HUES6 (cell line): ENCODE measurements at regions not wholly inside any gene's neighbourhood (a gene's known extent, or its start where the extent isn't known, plus 50 kb on each side); places are given as distances from the start of the nearest gene placed in this dataset.

Experiments
- H3K27ac ChIP-seq: 2 replicates; pipeline ENCODE4 v1.7.0; 2013; ENCODE audit warnings: low read depth, mild to moderate bottlenecking, low read length, inconsistent platforms
- H3K27me3 ChIP-seq: 2 replicates; pipeline ENCODE4 v1.6.1; 2013; ENCODE audit warnings: low read length; ENCODE audit not compliant: control insufficient read depth, insufficient read depth
- H3K36me3 ChIP-seq: 2 replicates; pipeline ENCODE4 v1.6.1; 2013; ENCODE audit warnings: low read length; ENCODE audit not compliant: control insufficient read depth, insufficient read depth
- H3K4me1 ChIP-seq: 2 replicates; pipeline ENCODE4 v1.6.1; 2013; ENCODE audit warnings: low read length; ENCODE audit not compliant: control insufficient read depth, insufficient read depth
- H3K4me3 ChIP-seq: 2 replicates; pipeline ENCODE4 v1.5.1; 2013; ENCODE audit warnings: low read depth, low read length
- H3K9ac ChIP-seq: one replicate; pipeline ENCODE4 v1.6.1; 2013; ENCODE audit warnings: mild to moderate bottlenecking, low read length
- H3K9me3 ChIP-seq: 2 replicates; pipeline ENCODE4 v1.6.1; 2013; ENCODE audit warnings: low read depth, low read length; ENCODE audit not compliant: control insufficient read depth, insufficient read depth

GRCh38 chr1:81111818-81112217 lies 688.9 kb upstream of the ADGRL2 start:
- no peak overlapping the region for H3K27ac ChIP-seq
- no peaks in the 10 kb centered on the region for H3K36me3 ChIP-seq
- no peak overlapping the region for H3K9ac ChIP-seq
- H3K4me1 ChIP-seq = peaks cover 19% of the 10 kb centered on the region
- no peak overlapping the region for H3K4me3 ChIP-seq
- no peaks in the 10 kb centered on the region for H3K27me3 ChIP-seq
- H3K9me3 ChIP-seq = no peaks in the 10 kb centered on the region

GRCh38 chr1:81109038-81109437 lies 691.7 kb upstream of the ADGRL2 start:
- Histone ChIP-seq H3K4me3 (no peak overlapping the region), H3K9ac (no peak overlapping the region), H3K36me3 (no peaks in the 10 kb centered on the region), H3K4me1 (peaks cover 2% of the 10 kb centered on the region; the same call in 1 of the 2 replicates), H3K27ac (no peak overlapping the region), H3K9me3 (no peaks in the 10 kb centered on the region), H3K27me3 (no peaks in the 10 kb centered on the region)

- Histone ChIP-seq H3K9ac (no peak overlapping the region), H3K27ac (no peak overlapping the region), H3K9me3 (no peaks in the 10 kb centered on the region), H3K4me1 (no peaks in the 10 kb centered on the region), H3K27me3 (no peaks in the 10 kb centered on the region), H3K36me3 (no peaks in the 10 kb centered on the region), H3K4me3 (no peak overlapping the region)
Observed at GRCh38 chr1:81097860-81098259, 702.9 kb upstream of the ADGRL2 start.

GRCh38 chr1:81073580-81073979 lies 727.2 kb upstream of the ADGRL2 start:
- no peaks in the 10 kb centered on the region for H3K9me3 ChIP-seq
- no peak overlapping the region for H3K4me3 ChIP-seq
- H3K9ac ChIP-seq = no peak overlapping the region
- peaks cover 14% of the 10 kb centered on the region; the same call in 1 of the 2 replicates for H3K4me1 ChIP-seq
- no peaks in the 10 kb centered on the region for H3K27me3 ChIP-seq
- H3K36me3 ChIP-seq = no peaks in the 10 kb centered on the region
- H3K27ac ChIP-seq = no peak overlapping the region

GRCh38 chr1:81071969-81072753 lies 728.6 kb upstream of the ADGRL2 start:
- Histone ChIP-seq H3K36me3 (no peaks in the 10 kb centered on the region), H3K27ac (peak overlapping the region; percentile 9; the same call in 1 of the 2 replicates), H3K4me3 (no peak overlapping the region), H3K9ac (no peak overlapping the region), H3K9me3 (no peaks in the 10 kb centered on the region), H3K4me1 (peaks cover 14% of the 10 kb centered on the region; the same call in 1 of the 2 replicates), H3K27me3 (no peaks in the 10 kb centered on the region)

GRCh38 chr1:81071072-81071858 lies 729.5 kb upstream of the ADGRL2 start:
- Histone ChIP-seq H3K36me3 (no peaks in the 10 kb centered on the region), H3K4me1 (peaks cover 14% of the 10 kb centered on the region; the same call in 1 of the 2 replicates), H3K27ac (no peak overlapping the region), H3K9ac (no peak overlapping the region), H3K9me3 (no peaks in the 10 kb centered on the region), H3K4me3 (no peak overlapping the region), H3K27me3 (no peaks in the 10 kb centered on the region)

- peaks cover 14% of the 10 kb centered on the region; the same call in 1 of the 2 replicates for H3K4me1 ChIP-seq
- no peaks in the 10 kb centered on the region for H3K36me3 ChIP-seq
- H3K9me3 ChIP-seq = no peaks in the 10 kb centered on the region
- H3K9ac ChIP-seq = no peak overlapping the region
- H3K27ac ChIP-seq = no peak overlapping the region
- H3K27me3 ChIP-seq = no peaks in the 10 kb centered on the region
- no peak overlapping the region for H3K4me3 ChIP-seq
Observed at GRCh38 chr1:81069856-81070255, 730.9 kb upstream of the ADGRL2 start.

- no peak overlapping the region for H3K27ac ChIP-seq
- H3K36me3 ChIP-seq = no peaks in the 10 kb centered on the region
- H3K4me1 ChIP-seq = peaks cover 14% of the 10 kb centered on the region; the same call in 1 of the 2 replicates
- H3K4me3 ChIP-seq = no peak overlapping the region
- H3K9me3 ChIP-seq = no peaks in the 10 kb centered on the region
- H3K27me3 ChIP-seq = no peaks in the 10 kb centered on the region
- H3K9ac ChIP-seq = no peak overlapping the region
Observed at GRCh38 chr1:81068726-81069125, 732.0 kb upstream of the ADGRL2 start.

- Histone ChIP-seq H3K27ac (no peak overlapping the region), H3K9me3 (no peaks in the 10 kb centered on the region), H3K4me1 (no peaks in the 10 kb centered on the region), H3K27me3 (no peaks in the 10 kb centered on the region), H3K4me3 (no peak overlapping the region), H3K9ac (no peak overlapping the region), H3K36me3 (no peaks in the 10 kb centered on the region)
Observed at GRCh38 chr1:81053826-81054225, 746.9 kb upstream of the ADGRL2 start.

GRCh38 chr1:81052162-81052561 lies 748.6 kb upstream of the ADGRL2 start:
- no peak overlapping the region for H3K4me3 ChIP-seq
- no peak overlapping the region for H3K27ac ChIP-seq
- H3K4me1 ChIP-seq = no peaks in the 10 kb centered on the region
- H3K9me3 ChIP-seq = no peaks in the 10 kb centered on the region
- H3K27me3 ChIP-seq = no peaks in the 10 kb centered on the region
- H3K9ac ChIP-seq = no peak overlapping the region
- no peaks in the 10 kb centered on the region for H3K36me3 ChIP-seq

- Histone ChIP-seq H3K4me3 (no peak overlapping the region), H3K27me3 (no peaks in the 10 kb centered on the region), H3K9me3 (no peaks in the 10 kb centered on the region), H3K36me3 (no peaks in the 10 kb centered on the region), H3K9ac (no peak overlapping the region), H3K4me1 (0 out of 2 replicates have a peak, but pooled peaks cover under 1% of the 10 kb centered on the region), H3K27ac (no peak overlapping the region)
Observed at GRCh38 chr1:81050390-81050789, 750.3 kb upstream of the ADGRL2 start.
